Pancreas (tissue), 10 donors: ENCODE measurements at regions not wholly inside any gene's neighbourhood (a gene's known extent, or its start where the extent isn't known, plus 50 kb on each side); places are given as distances from the start of the nearest gene placed in this dataset.

Experiments used
- ATAC-seq, 4 donors: fragments of 200-7000 bp; cut with Tn5 transposase; one replicate each; pipeline versions ENCODE4 v1.8.0 to v1.9.1; 2020; ENCODE audit warnings: mild to moderate bottlenecking in 4 of 4, moderate library complexity in 4 of 4
- DNase-seq, 6 donors: peaks; one replicate each; pipeline ENCODE4 v3.0.0-alpha.2; 2020
- FAIRE-seq: peaks from 2 replicates; lab custom pipeline; 2012; peaks lifted over from hg19 to GRCh38; lab: Jason Lieb, UNC
- H3K27ac ChIP-seq, 4 donors: fragments of 200-600 bp; sonication (generic); 1 replicate in 3 of 4; 2 replicates in 1 of 4; pipeline versions ENCODE4 v1.5.0 to v1.8.0; 2020
- H3K27me3 ChIP-seq, 4 donors: fragments of 200-600 bp; one replicate each; pipeline ENCODE4 v1.8.0; 2021
- H3K36me3 ChIP-seq, 3 donors: fragments of 200-600 bp; sonication (generic) in 1 of 3; one replicate each; pipeline versions ENCODE4 v1.5.0 to v1.8.0; 2020 to 2021
- H3K4me1 ChIP-seq, 3 donors: fragments of 200-600 bp; one replicate each; pipeline ENCODE4 v1.8.0; 2021
- H3K4me3 ChIP-seq, 4 donors: fragments of 200-600 bp; sonication (generic) in 2 of 4; one replicate each; pipeline versions ENCODE4 v1.5.0 to v1.8.0; 2020 to 2021
- H3K9me3 ChIP-seq, 4 donors: fragments of 200-600 bp; one replicate each; pipeline ENCODE4 v1.8.0; 2021
- CTCF ChIP-seq, 4 donors: fragments of 200-600 bp; sonication (generic) in 3 of 4; IDR thresholded peaks; one replicate each; pipeline versions ENCODE4 v1.5.0 to v1.8.0; 2021; ENCODE audit warnings: antibody characterized with exemption in 4 of 4
- WGBS, 2 donors: extraction: QIAGEN DNeasy Blood & Tissue Kit; methylation state at CpG; one replicate each; pipeline ENCODE4 v1.1.7; 2013; 5-methylcytosine and 5-hydroxymethylcytosine counted together
- intact Hi-C, 3 donors: fragments of 100-400 bp; cut with DNase I; formaldehyde crosslinking; loops; one replicate each; pipeline versions ENCODE4 v1.11.1 to v1.14.2; 2022
- donor health status: healthy with polysubstance abuse.
- donor health status: DM: no; HTN: no; CAD: no; lungs with moderate emphysema.
- donor health status: DM: no; HTN: no; CAD: no.
- donor health status: control.
- donor health status: control.
- donor health status: Bipolar disorder and iron deficiency.
- donor health status: DM: yes; HTN: yes; CAD: no.
- donor health status: DM: no; HTN: no; CAD: no.
- donor health status: DM: no; HTN: no; CAD: no.
- donor health status: DM: yes; HTN: yes; CAD: no.

DNA sequence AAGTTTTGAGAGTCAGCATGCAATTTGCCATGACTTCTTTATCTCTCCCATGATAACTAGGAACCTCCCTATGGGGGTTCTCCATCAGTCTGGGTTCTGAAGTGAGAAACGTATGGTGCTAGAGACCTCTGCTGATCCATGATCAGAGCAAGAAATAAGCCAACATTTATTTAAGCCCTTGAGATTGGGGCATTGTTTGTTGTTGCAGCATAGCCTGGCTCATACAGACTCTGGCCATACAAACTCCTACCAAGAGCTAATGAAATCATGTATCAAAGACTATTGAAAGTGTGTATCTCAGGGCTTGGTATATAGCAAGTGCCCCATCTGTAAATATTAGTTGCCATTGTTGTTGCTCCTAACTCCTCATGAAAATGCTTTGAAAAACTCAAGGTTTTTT, 233.9 kb downstream of the MAF start:
- Histone ChIP-seq H3K36me3 (no peaks in the 10 kb centered on the region), H3K4me1 (no peaks in the 10 kb centered on the region), H3K27ac (no peak overlapping the region), H3K9me3 (no peaks in the 10 kb centered on the region), H3K27me3 (no peaks in the 10 kb centered on the region), H3K4me3 (no peak overlapping the region)
- WGBS, 2 donors = 49 to 63% methylated on average over 1 of the region's 1 CpG
- intact Hi-C loops = no loop called here
- FAIRE-seq (no peak), DNase-seq (no peak), ATAC-seq (no peak)
- no peak for TF ChIP-seq CTCF (IDR thresholded peaks at IDR 0.05)

- intact Hi-C loops = no loop called here
- no peak for TF ChIP-seq CTCF (IDR thresholded peaks at IDR 0.05)
- no peaks in the 10 kb centered on the region for H3K27me3 ChIP-seq
- no peaks in the 10 kb centered on the region for H3K9me3 ChIP-seq
- ATAC-seq (no peak), FAIRE-seq (no peak), DNase-seq (no peak)
- WGBS, 2 donors = 87 to 93% methylated on average over 4 of the region's 4 CpGs
- H3K27ac ChIP-seq = no peak overlapping the region
- H3K4me3 ChIP-seq = no peak overlapping the region
- H3K4me1 ChIP-seq = no peaks in the 10 kb centered on the region
- H3K36me3 ChIP-seq = no peaks in the 10 kb centered on the region
Observed at GRCh38 chr16:79365702-79366101, 234.8 kb downstream of the MAF start.

DNA sequence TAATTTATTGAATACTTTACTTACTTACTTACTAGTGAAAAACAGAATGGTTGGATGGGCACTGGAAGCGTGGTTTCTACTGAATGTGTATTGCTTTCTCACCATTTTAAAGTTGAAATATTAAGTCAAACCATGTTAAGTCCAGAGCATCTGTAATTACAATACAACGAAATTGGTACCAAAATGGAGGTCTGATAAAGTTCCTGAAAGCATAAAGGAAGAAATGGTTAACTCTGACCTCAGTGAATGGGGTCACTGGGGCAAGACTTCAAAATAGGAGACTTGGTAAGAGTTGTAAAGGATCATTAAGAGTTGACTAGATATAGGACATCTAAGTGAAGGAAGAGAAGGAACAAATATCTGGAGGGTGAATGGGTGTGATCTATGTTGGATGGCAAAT, 237.1 kb downstream of the MAF start:
- TF ChIP-seq CTCF (IDR thresholded peaks at IDR 0.05) = no peak
- Histone ChIP-seq H3K9me3 (no peaks in the 10 kb centered on the region), H3K27me3 (no peaks in the 10 kb centered on the region), H3K4me1 (no peaks in the 10 kb centered on the region), H3K36me3 (no peaks in the 10 kb centered on the region), H3K27ac (no peak overlapping the region), H3K4me3 (no peak overlapping the region)
- intact Hi-C loops = no loop called here
- no peak for DNase-seq
- 65 to 69% methylated on average over 2 of the region's 2 CpGs for WGBS, 2 donors
- no peak for ATAC-seq
- FAIRE-seq = no peak

- WGBS, 2 donors = 85 to 87% methylated on average over 1 of the region's 1 CpG
- ATAC-seq = no peak
- Histone ChIP-seq H3K27ac (no peak overlapping the region), H3K4me1 (no peaks in the 10 kb centered on the region), H3K27me3 (no peaks in the 10 kb centered on the region), H3K9me3 (no peaks in the 10 kb centered on the region), H3K36me3 (no peaks in the 10 kb centered on the region), H3K4me3 (no peak overlapping the region)
- intact Hi-C loops = no loop called here
- no peak for TF ChIP-seq CTCF (IDR thresholded peaks at IDR 0.05)
- FAIRE-seq = no peak
- DNase-seq = no peak
Observed at GRCh38 chr16:79363035-79363434, 237.5 kb downstream of the MAF start.

DNA sequence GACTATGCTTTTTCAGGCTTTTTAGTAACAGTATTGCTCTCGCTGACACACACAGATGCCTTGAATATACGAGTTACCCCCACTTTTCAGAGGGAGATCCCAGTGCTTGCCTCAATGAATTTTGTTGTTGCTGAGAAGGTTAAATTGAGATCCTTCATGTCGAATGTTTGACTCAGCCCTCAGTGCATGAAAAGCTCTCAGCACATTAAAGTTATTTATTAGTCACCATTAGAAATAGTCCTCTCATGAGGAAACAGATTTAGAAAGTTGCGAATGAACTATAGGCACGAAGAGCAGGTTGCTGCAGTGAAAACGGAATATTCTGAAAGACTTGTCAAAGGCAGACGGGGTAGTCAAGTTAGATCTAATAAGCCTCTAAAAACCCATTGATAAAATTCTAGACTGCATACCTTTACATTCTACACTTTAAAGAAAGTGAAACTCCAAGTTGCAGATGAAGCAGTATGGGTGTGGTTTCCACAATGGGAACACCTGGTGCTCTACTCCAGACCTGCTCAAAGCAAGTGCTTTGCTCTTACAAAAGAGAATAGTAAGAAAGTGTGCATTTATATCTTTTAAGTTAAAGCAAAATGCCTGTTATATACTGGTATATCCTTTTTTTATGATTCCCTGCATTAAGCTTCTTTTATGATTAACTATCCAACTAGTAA, 238.1 kb downstream of the MAF start:
- H3K4me3 ChIP-seq = no peak overlapping the region
- 53 to 60% methylated on average over 7 of the region's 7 CpGs for WGBS, 2 donors
- FAIRE-seq = no peak
- intact Hi-C loops = no loop called here
- no peaks in the 10 kb centered on the region for H3K36me3 ChIP-seq
- ATAC-seq = no peak
- DNase-seq = no peak
- no peaks in the 10 kb centered on the region for H3K9me3 ChIP-seq
- TF ChIP-seq CTCF (IDR thresholded peaks at IDR 0.05) = no peak
- no peaks in the 10 kb centered on the region for H3K4me1 ChIP-seq
- H3K27ac ChIP-seq = no peak overlapping the region
- no peaks in the 10 kb centered on the region for H3K27me3 ChIP-seq
